GM21423 (cell line): ENCODE measurements at regions not wholly inside any gene's neighbourhood (a gene's known extent, or its start where the extent isn't known, plus 50 kb on each side); places are given as distances from the start of the nearest gene placed in this dataset.
"Not testable (repeated sequence)": the region's sequence is repeated elsewhere in the genome, so short reads cannot be mapped to it uniquely, and the experiment has no call there.

Experiments
- ATAC-seq: cut with Tn5 transposase; IDR thresholded peaks from one replicate; pipeline ENCODE4 v1.9.1; 2021; ENCODE audit warnings: mild to moderate bottlenecking, moderate library complexity; ENCODE audit not compliant: unreplicated experiment

GRCh38 chr3:43236008-43236407, 50.3 kb upstream of the SNRK start:
- no peak for ATAC-seq

- no peak for ATAC-seq
These were observed 53.3 kb upstream of the SNRK start for GRCh38 chr3:43233062-43233461.

- ATAC-seq, result no peak
These were observed 54.9 kb upstream of the SNRK start for GRCh38 chr3:43231276-43232000.

- ATAC-seq, result not testable (repeated sequence)
These were observed 56.5 kb upstream of the SNRK start for GRCh38 chr3:43229865-43230264.

- ATAC-seq, result not testable (repeated sequence)
These were observed 58.7 kb upstream of the SNRK start for GRCh38 chr3:43227685-43228084.

- no peak for ATAC-seq
These were observed 61.8 kb upstream of the SNRK start for GRCh38 chr3:43224405-43225073.

GRCh38 chr3:43223670-43224364, 62.5 kb upstream of the SNRK start:
- ATAC-seq, result no peak

- no peak for ATAC-seq
These were observed 63.8 kb upstream of the SNRK start for GRCh38 chr3:43222590-43222989.

GRCh38 chr3:43221076-43221475, 65.3 kb upstream of the SNRK start:
- no peak for ATAC-seq

GRCh38 chr3:43219616-43220015, 66.7 kb upstream of the SNRK start:
- no peak for ATAC-seq

GRCh38 chr3:43218921-43219320, 67.4 kb upstream of the SNRK start:
- ATAC-seq, result no peak

GRCh38 chr3:43218156-43218555, 68.2 kb upstream of the SNRK start:
- no peak for ATAC-seq

GRCh38 chr3:43217633-43218032, 68.7 kb upstream of the SNRK start:
- ATAC-seq, result no peak

GRCh38 chr3:43217206-43217605, 69.1 kb upstream of the SNRK start:
- no peak for ATAC-seq

- ATAC-seq, result no peak
These were observed 70.6 kb upstream of the SNRK start for GRCh38 chr3:43215663-43216275.

GRCh38 chr3:43215138-43215537, 71.2 kb upstream of the SNRK start:
- ATAC-seq, result no peak

- no peak for ATAC-seq
These were observed 71.7 kb upstream of the SNRK start for GRCh38 chr3:43214616-43215015.

- ATAC-seq, result peak; percentile 46
These were observed 72.7 kb upstream of the SNRK start for GRCh38 chr3:43213631-43214030.

- ATAC-seq, result peak; percentile 39
These were observed 73.3 kb upstream of the SNRK start for GRCh38 chr3:43212914-43213611.

- ATAC-seq, result no peak
These were observed 74.7 kb upstream of the SNRK start for GRCh38 chr3:43211681-43212080.
